ENCODE measurements at regions not wholly inside any gene's neighbourhood (a gene's known extent, or its start where the extent isn't known, plus 50 kb on each side); places are given as distances from the start of the nearest gene placed in this dataset.

DNA sequence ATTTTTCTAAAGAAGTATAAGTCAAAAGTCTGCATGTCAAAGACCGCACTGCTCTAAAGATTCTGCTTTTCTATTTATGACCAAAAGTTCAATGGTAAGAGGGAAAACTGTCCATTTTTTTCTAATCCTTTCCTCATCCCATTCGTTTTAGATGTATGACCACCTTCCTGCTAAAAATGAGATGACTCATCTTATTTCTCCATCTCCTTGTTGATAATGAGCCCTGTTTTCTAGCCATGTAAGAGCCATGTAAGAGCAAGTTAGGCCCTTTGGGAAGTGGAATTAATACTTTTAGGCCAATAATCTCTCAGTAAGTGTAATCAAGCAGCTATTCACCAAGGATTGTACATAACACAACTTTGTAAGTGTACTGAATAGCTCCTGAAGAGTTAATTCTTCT, 475.6 kb upstream of the B3GALT2 start:
- TF ChIP-seq, protein P1, sequence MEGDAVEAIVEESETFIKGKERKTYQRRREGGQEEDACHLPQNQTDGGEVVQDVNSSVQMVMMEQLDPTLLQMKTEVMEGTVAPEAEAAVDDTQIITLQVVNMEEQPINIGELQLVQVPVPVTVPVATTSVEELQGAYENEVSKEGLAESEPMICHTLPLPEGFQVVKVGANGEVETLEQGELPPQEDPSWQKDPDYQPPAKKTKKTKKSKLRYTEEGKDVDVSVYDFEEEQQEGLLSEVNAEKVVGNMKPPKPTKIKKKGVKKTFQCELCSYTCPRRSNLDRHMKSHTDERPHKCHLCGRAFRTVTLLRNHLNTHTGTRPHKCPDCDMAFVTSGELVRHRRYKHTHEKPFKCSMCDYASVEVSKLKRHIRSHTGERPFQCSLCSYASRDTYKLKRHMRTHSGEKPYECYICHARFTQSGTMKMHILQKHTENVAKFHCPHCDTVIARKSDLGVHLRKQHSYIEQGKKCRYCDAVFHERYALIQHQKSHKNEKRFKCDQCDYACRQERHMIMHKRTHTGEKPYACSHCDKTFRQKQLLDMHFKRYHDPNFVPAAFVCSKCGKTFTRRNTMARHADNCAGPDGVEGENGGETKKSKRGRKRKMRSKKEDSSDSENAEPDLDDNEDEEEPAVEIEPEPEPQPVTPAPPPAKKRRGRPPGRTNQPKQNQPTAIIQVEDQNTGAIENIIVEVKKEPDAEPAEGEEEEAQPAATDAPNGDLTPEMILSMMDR (IDR thresholded peaks at IDR 0.05) = no peak
- TF ChIP-seq ZFX (IDR thresholded peaks at IDR 0.05; ENCODE audit: borderline replicate concordance) = no peak

All from 22Rv1 (cell line).